Thyroid gland (tissue), 4 donors: ENCODE measurements at regions not wholly inside any gene's neighbourhood (a gene's known extent, or its start where the extent isn't known, plus 50 kb on each side); places are given as distances from the start of the nearest gene placed in this dataset.

ENCODE experiments used
- DNase-seq, 2 donors: peaks; one replicate each; pipeline ENCODE4 v3.0.0-alpha.2; 2019
- H3K27ac ChIP-seq, 3 donors: fragments of 200-600 bp; sonication (generic); 1 replicate in 2 of 3; 2 replicates in 1 of 3; pipeline ENCODE4 v1.5.1; 2016 to 2019; ENCODE audit warnings: mild to moderate bottlenecking in 1 of 3, moderate library complexity in 1 of 3
- H3K27me3 ChIP-seq: fragments of 200-600 bp; sonication (generic); one replicate; pipeline ENCODE4 v1.5.1; 2019
- H3K36me3 ChIP-seq, 2 donors: fragments of 200-600 bp; sonication (generic); one replicate each; pipeline ENCODE4 v1.5.1; 2016 to 2019
- H3K4me1 ChIP-seq, 2 donors: fragments of 200-600 bp; sonication (generic); one replicate each; pipeline ENCODE4 v1.5.1; 2017 to 2019
- H3K4me3 ChIP-seq, 3 donors: fragments of 200-600 bp; sonication (generic); replicated peaks in 1 of 3; 1 replicate in 2 of 3; 2 replicates in 1 of 3; pipeline ENCODE4 v1.5.1; 2016; ENCODE audit warnings: mild to moderate bottlenecking in 1 of 3
- H3K9me3 ChIP-seq: fragments of 200-600 bp; sonication (generic); one replicate; pipeline ENCODE4 v1.5.1; 2017
- POLR2A ChIP-seq, 2 donors: fragments of 450-650 bp; IDR thresholded peaks; one replicate each; pipeline ENCODE4 v1.6.1; 2017; ENCODE audit warnings: antibody characterized with exemption in 2 of 2, mild to moderate bottlenecking in 2 of 2, moderate library complexity in 1 of 2
- WGBS, 2 donors: methylation state at CpG; one replicate each; pipeline ENCODE4 v1.1.5; 2017; 5-methylcytosine and 5-hydroxymethylcytosine counted together
- intact Hi-C: fragments of 100-400 bp; cut with DNase I; formaldehyde crosslinking; loops from one replicate; pipeline ENCODE4 v1.15.1; 2023
- TF ChIP-seq, protein P1 (sequence below), 6 experiments: fragments of 200-600 bp in 3 of 6; fragments of 450-650 bp in 3 of 6; sonication (generic) in 3 of 6; IDR thresholded peaks; one replicate each; pipeline ENCODE4 v1.5.1; 2016 to 2019; ENCODE audit warnings: antibody characterized with exemption in 6 of 6, mild to moderate bottlenecking in 2 of 6, inconsistent platforms in 1 of 6, moderate library complexity in 1 of 6

DNA sequence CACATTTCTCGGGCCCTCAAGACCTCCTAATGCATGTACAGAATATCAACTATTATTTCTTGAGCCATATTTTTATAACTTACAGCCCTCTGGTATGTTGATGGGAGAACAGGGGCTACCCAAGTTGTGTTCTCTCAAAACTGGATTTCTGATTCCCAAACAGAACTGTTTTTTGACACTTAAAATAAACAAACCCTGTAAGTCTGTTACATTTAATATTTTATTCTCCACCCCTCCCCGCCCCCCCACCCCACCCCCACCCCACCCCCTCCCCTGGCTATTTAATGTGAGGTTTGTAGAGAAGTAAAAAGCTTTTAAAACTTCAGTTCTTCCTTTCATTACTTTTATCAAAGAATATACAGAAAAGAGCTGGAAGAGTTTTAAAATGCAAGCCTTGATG, 77.9 kb downstream of the FOXB2 start:
- no peak overlapping the region for H3K27ac ChIP-seq
- no peaks in the 10 kb centered on the region for H3K4me1 ChIP-seq
- no peaks in the 10 kb centered on the region for H3K36me3 ChIP-seq
- H3K9me3 ChIP-seq, result no peaks in the 10 kb centered on the region
- H3K4me3 ChIP-seq, result no peak overlapping the region
- intact Hi-C loops, result no loop called here
- DNase-seq, result no peak
- H3K27me3 ChIP-seq, result no peaks in the 10 kb centered on the region
- WGBS, 2 donors, result 42 to 50% methylated on average over 2 of the region's 2 CpGs
- TF ChIP-seq, protein P1, sequence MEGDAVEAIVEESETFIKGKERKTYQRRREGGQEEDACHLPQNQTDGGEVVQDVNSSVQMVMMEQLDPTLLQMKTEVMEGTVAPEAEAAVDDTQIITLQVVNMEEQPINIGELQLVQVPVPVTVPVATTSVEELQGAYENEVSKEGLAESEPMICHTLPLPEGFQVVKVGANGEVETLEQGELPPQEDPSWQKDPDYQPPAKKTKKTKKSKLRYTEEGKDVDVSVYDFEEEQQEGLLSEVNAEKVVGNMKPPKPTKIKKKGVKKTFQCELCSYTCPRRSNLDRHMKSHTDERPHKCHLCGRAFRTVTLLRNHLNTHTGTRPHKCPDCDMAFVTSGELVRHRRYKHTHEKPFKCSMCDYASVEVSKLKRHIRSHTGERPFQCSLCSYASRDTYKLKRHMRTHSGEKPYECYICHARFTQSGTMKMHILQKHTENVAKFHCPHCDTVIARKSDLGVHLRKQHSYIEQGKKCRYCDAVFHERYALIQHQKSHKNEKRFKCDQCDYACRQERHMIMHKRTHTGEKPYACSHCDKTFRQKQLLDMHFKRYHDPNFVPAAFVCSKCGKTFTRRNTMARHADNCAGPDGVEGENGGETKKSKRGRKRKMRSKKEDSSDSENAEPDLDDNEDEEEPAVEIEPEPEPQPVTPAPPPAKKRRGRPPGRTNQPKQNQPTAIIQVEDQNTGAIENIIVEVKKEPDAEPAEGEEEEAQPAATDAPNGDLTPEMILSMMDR (IDR thresholded peaks at IDR 0.05), result no peak
- no peak for TF ChIP-seq POLR2A (IDR thresholded peaks at IDR 0.05)

DNA sequence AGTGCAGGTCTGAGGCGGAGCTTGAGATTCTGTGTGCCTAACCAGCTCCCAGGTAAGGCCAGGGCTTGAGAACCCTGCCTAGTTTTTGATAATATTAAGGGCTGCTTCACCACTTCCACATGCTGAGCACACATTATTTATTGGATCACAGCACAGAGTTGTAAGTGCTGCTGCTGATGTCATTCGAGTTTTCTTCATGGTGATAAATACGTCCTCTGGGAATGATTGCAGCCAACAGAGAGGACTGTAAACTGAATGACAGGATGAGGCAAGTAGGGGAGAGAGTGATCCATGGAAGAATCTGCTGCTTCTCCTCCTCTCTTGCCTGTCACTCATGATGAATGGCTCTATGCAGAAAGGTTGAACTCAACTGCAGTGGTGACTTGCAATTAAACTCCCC, 77.9 kb upstream of the VPS13A start:
- no peak overlapping the region for H3K27ac ChIP-seq
- TF ChIP-seq, protein P1 (IDR thresholded peaks at IDR 0.05), result no peak
- TF ChIP-seq POLR2A (IDR thresholded peaks at IDR 0.05), result no peak
- 60 to 65% methylated on average over 3 of the region's 3 CpGs for WGBS, 2 donors
- H3K27me3 ChIP-seq, result no peaks in the 10 kb centered on the region
- no peak for DNase-seq
- no peaks in the 10 kb centered on the region for H3K36me3 ChIP-seq
- no peaks in the 10 kb centered on the region for H3K9me3 ChIP-seq
- H3K4me1 ChIP-seq, result no peaks in the 10 kb centered on the region
- H3K4me3 ChIP-seq, result no peak overlapping the region
- intact Hi-C loops, result no loop called here

- no peak for DNase-seq
- Histone ChIP-seq H3K9me3 (no peaks in the 10 kb centered on the region), H3K36me3 (no peaks in the 10 kb centered on the region), H3K27me3 (no peaks in the 10 kb centered on the region), H3K27ac (no peak overlapping the region), H3K4me1 (no peaks in the 10 kb centered on the region), H3K4me3 (no peak overlapping the region)
- intact Hi-C loops, result no loop called here
- no peak for TF ChIP-seq POLR2A (IDR thresholded peaks at IDR 0.05)
- TF ChIP-seq, protein P1 (IDR thresholded peaks at IDR 0.05), result no peak
- WGBS, 2 donors, result 87 to 88% methylated on average over 2 of the region's 2 CpGs
Measured at GRCh38 chr9:77111408-77111807, 65.9 kb upstream of the VPS13A start.

- no peak for DNase-seq
- intact Hi-C loops, result no loop called here
- Histone ChIP-seq H3K36me3 (no peaks in the 10 kb centered on the region), H3K4me3 (no peak overlapping the region), H3K4me1 (no peaks in the 10 kb centered on the region), H3K27ac (no peak overlapping the region), H3K9me3 (no peaks in the 10 kb centered on the region), H3K27me3 (no peaks in the 10 kb centered on the region)
- TF ChIP-seq, protein P1 (IDR thresholded peaks at IDR 0.05), result no peak
Measured at GRCh38 chr9:77125665-77126064, 51.7 kb upstream of the VPS13A start.

DNA sequence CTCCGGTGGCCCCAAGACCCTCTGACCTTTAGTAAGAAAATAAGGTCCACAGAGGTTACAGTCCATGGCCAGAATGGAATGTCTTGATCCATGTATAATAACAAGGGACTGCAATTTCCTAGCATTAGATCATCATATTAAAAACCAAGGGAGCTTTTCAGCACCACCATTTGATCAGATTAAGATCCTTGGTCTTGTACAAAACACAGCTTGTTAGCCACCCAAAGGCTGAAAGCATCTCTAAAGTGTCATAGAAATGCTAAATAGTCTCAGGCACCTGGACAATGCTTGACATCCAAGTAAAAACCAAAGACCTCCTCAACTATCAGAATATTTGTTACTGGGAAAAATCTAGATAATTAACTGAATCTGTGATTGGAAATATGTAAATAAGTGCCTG, 50.3 kb upstream of the VPS13A start:
- 88 to 93% methylated on average over 1 of the region's 1 CpG for WGBS, 2 donors
- no peak overlapping the region for H3K27ac ChIP-seq
- no peaks in the 10 kb centered on the region for H3K9me3 ChIP-seq
- TF ChIP-seq, protein P1 (IDR thresholded peaks at IDR 0.05), result no peak
- no peak for TF ChIP-seq POLR2A (IDR thresholded peaks at IDR 0.05)
- no peaks in the 10 kb centered on the region for H3K36me3 ChIP-seq
- no peak overlapping the region for H3K4me3 ChIP-seq
- H3K27me3 ChIP-seq, result no peaks in the 10 kb centered on the region
- no peak for DNase-seq
- intact Hi-C loops, result no loop called here
- no peaks in the 10 kb centered on the region for H3K4me1 ChIP-seq
